ENCODE measurements at regions not wholly inside any gene's neighbourhood (a gene's known extent, or its start where the extent isn't known, plus 50 kb on each side); places are given as distances from the start of the nearest gene placed in this dataset.

GRCh38 chr4:65789805-65790204 is 119.5 kb upstream of the EPHA5 start:
- Histone ChIP-seq H3K27ac (ENCODE audit: low read depth, low read length) (no peak overlapping the region), H3K9me3 (ENCODE audit: control insufficient read depth, insufficient read depth, low read length) (peaks cover 4% of the 10 kb centered on the region; the same call in 1 of the 2 replicates), H3K4me3 (ENCODE audit: low read depth, low read length) (no peak overlapping the region), H3K27me3 (ENCODE audit: control insufficient read depth, insufficient read depth, low read length) (no peaks in the 10 kb centered on the region)
- POLR2A ChIA-PET = no interaction called here
- CTCF ChIA-PET = no interaction called here
- DNase-seq (ENCODE audit: low read depth, low spot score) = no peak
- TF ChIP-seq CTCF (IDR thresholded peaks at IDR 0.05; ENCODE audit: low read depth, low read length) = no peak

GRCh38 chr4:65789341-65789740 is 119.1 kb upstream of the EPHA5 start:
- Histone ChIP-seq H3K9me3 (ENCODE audit: control insufficient read depth, insufficient read depth, low read length) (peaks cover 3% of the 10 kb centered on the region; the same call in 1 of the 2 replicates), H3K27me3 (ENCODE audit: control insufficient read depth, insufficient read depth, low read length) (no peaks in the 10 kb centered on the region), H3K27ac (ENCODE audit: low read depth, low read length) (no peak overlapping the region), H3K4me3 (ENCODE audit: low read depth, low read length) (no peak overlapping the region)
- no peak for DNase-seq (ENCODE audit: low read depth, low spot score)
- no peak for TF ChIP-seq CTCF (IDR thresholded peaks at IDR 0.05; ENCODE audit: low read depth, low read length)
- POLR2A ChIA-PET = no interaction called here
- CTCF ChIA-PET = no interaction called here

DNA sequence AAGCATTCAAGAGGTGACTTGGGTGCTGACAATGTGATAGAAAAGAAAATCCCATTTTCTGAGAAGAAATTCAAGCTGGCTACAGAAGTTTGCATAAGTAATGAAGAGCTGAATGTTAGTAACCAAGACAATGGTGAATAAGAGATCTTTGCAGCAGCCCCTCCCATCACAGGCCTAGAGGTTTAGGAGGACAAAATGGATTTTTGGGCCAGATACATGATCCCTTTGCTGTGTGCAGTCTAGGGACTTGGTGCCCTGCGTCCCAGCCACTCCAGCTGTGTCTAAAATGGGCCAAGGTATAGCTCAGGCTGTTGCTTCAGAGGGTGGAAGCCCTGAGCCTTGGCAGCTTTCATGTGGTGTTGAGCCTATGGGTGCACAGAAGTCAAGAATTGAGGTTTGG is 107.0 kb upstream of the EPHA5 start:
- peaks cover 20% of the 10 kb centered on the region for H3K9me3 ChIP-seq (ENCODE audit: control insufficient read depth, insufficient read depth, low read length)
- no peak for DNase-seq (ENCODE audit: low read depth, low spot score)
- TF ChIP-seq CTCF (IDR thresholded peaks at IDR 0.05; ENCODE audit: low read depth, low read length) = no peak
- no peaks in the 10 kb centered on the region for H3K27me3 ChIP-seq (ENCODE audit: control insufficient read depth, insufficient read depth, low read length)
- ChIA-PET POLR2A (no interaction called here), CTCF (no interaction called here)
- no peak overlapping the region for H3K4me3 ChIP-seq (ENCODE audit: low read depth, low read length)
- H3K27ac ChIP-seq (ENCODE audit: low read depth, low read length) = no peak overlapping the region

DNA sequence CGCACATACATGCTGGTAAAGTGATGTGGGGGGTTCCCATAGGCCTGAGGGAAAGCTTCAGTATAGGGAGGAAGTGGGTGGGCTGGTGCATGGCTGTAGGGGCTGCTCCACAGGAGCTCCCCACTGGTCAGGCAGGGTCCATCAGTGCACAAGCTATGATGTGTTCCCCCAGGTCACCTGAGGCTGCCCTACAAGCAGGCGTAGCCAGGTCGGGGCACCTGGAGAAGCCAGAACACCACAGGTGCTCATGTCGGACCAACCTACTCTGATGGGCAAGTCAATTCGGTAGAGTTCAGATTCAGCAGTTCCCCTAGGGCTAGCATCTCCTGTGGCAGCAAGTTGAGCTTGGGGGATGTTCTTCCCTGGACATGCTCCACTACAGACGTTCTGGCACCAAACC is 103.3 kb upstream of the EPHA5 start:
- Histone ChIP-seq H3K4me3 (ENCODE audit: low read depth, low read length) (no peak overlapping the region), H3K27me3 (ENCODE audit: control insufficient read depth, insufficient read depth, low read length) (no peaks in the 10 kb centered on the region), H3K9me3 (ENCODE audit: control insufficient read depth, insufficient read depth, low read length) (peaks cover 25% of the 10 kb centered on the region), H3K27ac (ENCODE audit: low read depth, low read length) (no peak overlapping the region)
- DNase-seq (ENCODE audit: low read depth, low spot score) = no peak
- no peak for TF ChIP-seq CTCF (IDR thresholded peaks at IDR 0.05; ENCODE audit: low read depth, low read length)
- POLR2A ChIA-PET = no interaction called here
- CTCF ChIA-PET = no interaction called here

GRCh38 chr4:65747386-65747785 is 77.1 kb upstream of the EPHA5 start:
- DNase-seq (ENCODE audit: low read depth, low spot score) = no peak
- TF ChIP-seq CTCF (IDR thresholded peaks at IDR 0.05; ENCODE audit: low read depth, low read length) = no peak

More at GRCh38 chr4:65747386-65747785, 77.1 kb upstream of the EPHA5 start:
- Histone ChIP-seq H3K9me3 (ENCODE audit: control insufficient read depth, insufficient read depth, low read length) (0 out of 2 replicates have a peak, but pooled peaks cover 3% of the 10 kb centered on the region), H3K4me3 (ENCODE audit: low read depth, low read length) (no peak overlapping the region), H3K27me3 (ENCODE audit: control insufficient read depth, insufficient read depth, low read length) (no peaks in the 10 kb centered on the region), H3K27ac (ENCODE audit: low read depth, low read length) (no peak overlapping the region)
- CTCF ChIA-PET = no interaction called here
- POLR2A ChIA-PET = no interaction called here

All from AG04450 (cell line).